Right lobe of liver (tissue), 4 donors: ENCODE measurements at regions not wholly inside any gene's neighbourhood (a gene's known extent, or its start where the extent isn't known, plus 50 kb on each side); places are given as distances from the start of the nearest gene placed in this dataset.
"Not testable (repeated sequence)": the region's sequence is repeated elsewhere in the genome, so short reads cannot be mapped to it uniquely, and the experiment has no call there.

ENCODE experiments used
- POLR2A ChIP-seq: fragments of 450-650 bp; IDR thresholded peaks from one replicate; pipeline ENCODE4 v1.6.1; 2017; ENCODE audit warnings: antibody characterized with exemption, mild to moderate bottlenecking
- TF ChIP-seq, protein P1 (sequence below), 4 donors: fragments of 200-600 bp in 3 of 4; fragments of 450-650 bp in 1 of 4; IDR thresholded peaks; one replicate each; pipeline versions ENCODE4 v1.5.1 to v1.8.0; 2016 to 2022; ENCODE audit warnings: antibody characterized with exemption in 4 of 4, mild to moderate bottlenecking in 2 of 4
- donor health status: DM: no; HTN: no; CAD: no.
- donor health status: DM: no; HTN: no; CAD: no.
- donor health status: DM: no; HTN: yes; CAD: no.

DNA sequence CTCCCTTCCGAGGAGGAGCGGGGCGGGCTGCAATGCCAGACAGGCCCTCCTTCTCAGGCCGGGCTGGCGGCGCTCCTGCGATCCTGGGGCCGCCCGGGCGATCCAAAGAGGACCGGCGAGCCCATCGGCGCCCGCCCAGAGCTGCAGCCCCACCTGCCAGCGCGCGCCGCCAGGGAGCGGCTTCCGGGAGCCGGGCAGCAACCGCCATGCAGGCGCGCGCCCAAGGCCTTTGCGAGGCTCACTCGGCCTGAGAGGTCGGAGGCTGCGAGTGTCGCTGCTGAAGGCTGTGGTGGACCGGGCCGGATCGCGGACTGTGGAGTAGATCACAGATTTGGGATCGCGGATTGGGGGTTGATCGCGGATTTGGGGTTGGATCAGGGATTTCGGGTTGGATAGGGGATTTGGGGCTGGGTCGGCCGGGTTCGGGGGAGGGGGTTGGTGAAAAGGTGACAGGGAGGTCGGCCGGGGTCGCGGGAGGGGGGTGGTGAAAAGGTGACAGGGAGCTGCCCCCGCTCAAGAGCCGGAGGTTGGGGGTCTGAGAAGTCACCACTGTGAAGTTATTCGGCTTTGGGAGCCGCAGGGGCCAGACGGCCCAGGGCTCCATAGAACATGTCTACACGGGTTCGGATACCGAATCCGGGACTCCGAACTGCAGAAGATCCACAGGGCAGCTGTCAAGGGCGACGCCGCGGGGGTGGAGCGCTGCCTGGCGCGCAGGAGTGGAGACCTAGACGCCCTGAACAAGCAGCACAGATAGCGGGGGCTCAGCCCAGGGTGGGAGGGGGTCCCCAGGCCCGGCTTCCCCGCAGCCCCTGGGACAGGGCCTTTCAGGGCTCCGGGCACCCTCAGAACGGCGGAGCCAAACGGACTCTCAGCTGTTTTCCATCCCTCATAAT, 1213.4 kb downstream of the FOXD4L5 start:
- TF ChIP-seq, protein P1, sequence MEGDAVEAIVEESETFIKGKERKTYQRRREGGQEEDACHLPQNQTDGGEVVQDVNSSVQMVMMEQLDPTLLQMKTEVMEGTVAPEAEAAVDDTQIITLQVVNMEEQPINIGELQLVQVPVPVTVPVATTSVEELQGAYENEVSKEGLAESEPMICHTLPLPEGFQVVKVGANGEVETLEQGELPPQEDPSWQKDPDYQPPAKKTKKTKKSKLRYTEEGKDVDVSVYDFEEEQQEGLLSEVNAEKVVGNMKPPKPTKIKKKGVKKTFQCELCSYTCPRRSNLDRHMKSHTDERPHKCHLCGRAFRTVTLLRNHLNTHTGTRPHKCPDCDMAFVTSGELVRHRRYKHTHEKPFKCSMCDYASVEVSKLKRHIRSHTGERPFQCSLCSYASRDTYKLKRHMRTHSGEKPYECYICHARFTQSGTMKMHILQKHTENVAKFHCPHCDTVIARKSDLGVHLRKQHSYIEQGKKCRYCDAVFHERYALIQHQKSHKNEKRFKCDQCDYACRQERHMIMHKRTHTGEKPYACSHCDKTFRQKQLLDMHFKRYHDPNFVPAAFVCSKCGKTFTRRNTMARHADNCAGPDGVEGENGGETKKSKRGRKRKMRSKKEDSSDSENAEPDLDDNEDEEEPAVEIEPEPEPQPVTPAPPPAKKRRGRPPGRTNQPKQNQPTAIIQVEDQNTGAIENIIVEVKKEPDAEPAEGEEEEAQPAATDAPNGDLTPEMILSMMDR (IDR thresholded peaks at IDR 0.05): not testable (repeated sequence)
- TF ChIP-seq POLR2A: not testable (repeated sequence)
